Upper lobe of left lung (tissue), 6 donors: ENCODE measurements at regions not wholly inside any gene's neighbourhood (a gene's known extent, or its start where the extent isn't known, plus 50 kb on each side); places are given as distances from the start of the nearest gene placed in this dataset.

Experiments
- ATAC-seq, 2 donors: fragments of 200-7000 bp; cut with Tn5 transposase; one replicate each; pipeline ENCODE4 v1.9.1; 2022; ENCODE audit warnings: mild to moderate bottlenecking in 2 of 2, moderate library complexity in 2 of 2; ENCODE audit not compliant: low FRiP score in 2 of 2
- DNase-seq, 2 donors: peaks; one replicate each; pipeline ENCODE4 v3.0.0-alpha.2; 2019 to 2020
- H3K27ac ChIP-seq, 4 donors: fragments of 200-600 bp; sonication (generic); one replicate each; pipeline ENCODE4 v1.5.1; 2016 to 2019
- H3K27me3 ChIP-seq, 4 donors: fragments of 200-600 bp; sonication (generic); one replicate each; pipeline ENCODE4 v1.5.1; 2017 to 2019
- H3K36me3 ChIP-seq, 4 donors: fragments of 200-600 bp; sonication (generic); one replicate each; pipeline ENCODE4 v1.5.1; 2016 to 2019
- H3K4me1 ChIP-seq, 4 donors: fragments of 200-600 bp; sonication (generic); one replicate each; pipeline ENCODE4 v1.5.1; 2018 to 2019
- H3K4me3 ChIP-seq, 4 donors: fragments of 200-600 bp; sonication (generic); one replicate each; pipeline ENCODE4 v1.5.1; 2017 to 2019; ENCODE audit warnings: mild to moderate bottlenecking in 2 of 4, moderate library complexity in 1 of 4
- H3K9me3 ChIP-seq, 4 donors: fragments of 200-600 bp; sonication (generic); one replicate each; pipeline ENCODE4 v1.5.1; 2018 to 2019
- EP300 ChIP-seq, 4 donors: sonication (generic); formaldehyde crosslinking; IDR thresholded peaks; one replicate each; pipeline ENCODE4 v1.5.1; 2017; ENCODE audit warnings: antibody characterized with exemption in 4 of 4, control low read depth in 2 of 4
- POLR2A ChIP-seq, 4 donors: fragments of 450-650 bp; IDR thresholded peaks; one replicate each; pipeline ENCODE4 v1.5.1; 2016 to 2017; ENCODE audit warnings: antibody characterized with exemption in 4 of 4, mild to moderate bottlenecking in 2 of 4
- POLR2AphosphoS5 ChIP-seq, 2 donors: sonication (generic); formaldehyde crosslinking; IDR thresholded peaks; one replicate each; pipeline ENCODE4 v1.5.1; 2017; ENCODE audit warnings: antibody characterized with exemption in 2 of 2
- WGBS, 2 donors: methylation state at CpG; one replicate each; pipeline ENCODE4 v1.1.5; 2017 to 2018; 5-methylcytosine and 5-hydroxymethylcytosine counted together
- TF ChIP-seq, protein P1 (sequence below), 6 experiments: fragments of 450-650 bp in 4 of 6; fragments of 200-600 bp in 2 of 6; sonication (generic) in 2 of 6; IDR thresholded peaks; one replicate each; pipeline ENCODE4 v1.5.1; 2016 to 2019; ENCODE audit warnings: antibody characterized with exemption in 6 of 6
- donor health status: DM: no; HTN: no; CAD: no; lungs with moderate emphysema.
- donor health status: DM: no; HTN: yes; CAD: no; lungs with severe emphysema.

DNA sequence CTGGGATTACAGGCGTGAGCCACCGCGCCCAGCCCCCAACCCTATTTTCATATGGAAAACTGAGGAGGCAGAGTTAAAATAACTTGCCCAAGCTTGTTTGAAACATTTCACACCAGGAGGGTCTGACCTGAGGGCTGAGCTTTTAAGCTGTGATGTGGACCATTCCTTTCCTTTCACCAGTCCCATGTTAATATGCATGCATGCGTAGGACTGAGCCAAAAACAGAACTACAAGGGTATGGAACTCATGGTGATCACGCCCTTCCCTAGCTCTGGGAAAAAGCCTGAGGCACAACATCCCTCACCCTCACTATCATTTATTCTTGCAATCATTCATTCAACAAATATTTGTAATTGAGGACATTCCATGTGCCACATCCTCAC lies 87.4 kb upstream of the FAM169A start:
- no peak overlapping the region for H3K4me3 ChIP-seq
- DNase-seq: no peak
- peaks cover 0 to 3% (median 0%) of the 10 kb centered on the region in 4 donors for H3K4me1 ChIP-seq
- 91 to 97% methylated on average over 5 of the region's 5 CpGs for WGBS, 2 donors
- ATAC-seq: no peak
- TF ChIP-seq, protein P1, sequence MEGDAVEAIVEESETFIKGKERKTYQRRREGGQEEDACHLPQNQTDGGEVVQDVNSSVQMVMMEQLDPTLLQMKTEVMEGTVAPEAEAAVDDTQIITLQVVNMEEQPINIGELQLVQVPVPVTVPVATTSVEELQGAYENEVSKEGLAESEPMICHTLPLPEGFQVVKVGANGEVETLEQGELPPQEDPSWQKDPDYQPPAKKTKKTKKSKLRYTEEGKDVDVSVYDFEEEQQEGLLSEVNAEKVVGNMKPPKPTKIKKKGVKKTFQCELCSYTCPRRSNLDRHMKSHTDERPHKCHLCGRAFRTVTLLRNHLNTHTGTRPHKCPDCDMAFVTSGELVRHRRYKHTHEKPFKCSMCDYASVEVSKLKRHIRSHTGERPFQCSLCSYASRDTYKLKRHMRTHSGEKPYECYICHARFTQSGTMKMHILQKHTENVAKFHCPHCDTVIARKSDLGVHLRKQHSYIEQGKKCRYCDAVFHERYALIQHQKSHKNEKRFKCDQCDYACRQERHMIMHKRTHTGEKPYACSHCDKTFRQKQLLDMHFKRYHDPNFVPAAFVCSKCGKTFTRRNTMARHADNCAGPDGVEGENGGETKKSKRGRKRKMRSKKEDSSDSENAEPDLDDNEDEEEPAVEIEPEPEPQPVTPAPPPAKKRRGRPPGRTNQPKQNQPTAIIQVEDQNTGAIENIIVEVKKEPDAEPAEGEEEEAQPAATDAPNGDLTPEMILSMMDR (IDR thresholded peaks at IDR 0.05): no peak
- TF ChIP-seq POLR2AphosphoS5 (IDR thresholded peaks at IDR 0.05): no peak
- no peak for TF ChIP-seq POLR2A (IDR thresholded peaks at IDR 0.05)
- no peak for TF ChIP-seq EP300 (IDR thresholded peaks at IDR 0.05)
- no peaks in the 10 kb centered on the region for H3K27me3 ChIP-seq
- H3K36me3 ChIP-seq: no peaks in the 10 kb centered on the region
- no peaks in the 10 kb centered on the region for H3K9me3 ChIP-seq
- H3K27ac ChIP-seq: no peak overlapping the region

DNA sequence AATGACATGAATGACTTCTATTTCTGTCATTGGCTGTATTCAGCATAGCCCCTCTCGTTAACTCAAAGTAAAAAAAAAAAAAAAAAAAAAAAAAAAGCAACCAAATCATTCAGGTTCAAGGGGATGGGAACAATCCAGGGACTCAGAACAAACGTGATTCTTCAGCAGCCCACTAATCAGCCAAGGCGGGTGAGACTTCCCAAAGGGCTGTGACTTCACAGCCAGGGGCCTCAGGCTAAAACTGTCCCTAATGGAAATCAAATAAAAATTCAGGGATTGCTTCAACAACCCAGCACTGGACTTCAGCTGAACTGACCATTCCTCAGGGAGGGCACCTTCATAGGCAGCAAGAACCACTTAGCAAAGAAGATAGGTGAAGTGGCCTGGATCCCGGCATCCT lies 86.2 kb upstream of the FAM169A start:
- no peak for ATAC-seq
- 52 to 72% methylated on average over 4 of the region's 4 CpGs for WGBS, 2 donors
- no peaks in the 10 kb centered on the region for H3K9me3 ChIP-seq
- no peak for TF ChIP-seq EP300 (IDR thresholded peaks at IDR 0.05)
- no peak for TF ChIP-seq POLR2AphosphoS5 (IDR thresholded peaks at IDR 0.05)
- TF ChIP-seq POLR2A (IDR thresholded peaks at IDR 0.05): no peak
- TF ChIP-seq, protein P1 (IDR thresholded peaks at IDR 0.05): no peak
- no peak overlapping the region for H3K4me3 ChIP-seq
- no peak for DNase-seq
- H3K27ac ChIP-seq: no peak overlapping the region
- H3K27me3 ChIP-seq: no peaks in the 10 kb centered on the region
- no peaks in the 10 kb centered on the region for H3K36me3 ChIP-seq
- H3K4me1 ChIP-seq: peaks cover 0 to 8% (median 2%) of the 10 kb centered on the region in 4 donors

DNA sequence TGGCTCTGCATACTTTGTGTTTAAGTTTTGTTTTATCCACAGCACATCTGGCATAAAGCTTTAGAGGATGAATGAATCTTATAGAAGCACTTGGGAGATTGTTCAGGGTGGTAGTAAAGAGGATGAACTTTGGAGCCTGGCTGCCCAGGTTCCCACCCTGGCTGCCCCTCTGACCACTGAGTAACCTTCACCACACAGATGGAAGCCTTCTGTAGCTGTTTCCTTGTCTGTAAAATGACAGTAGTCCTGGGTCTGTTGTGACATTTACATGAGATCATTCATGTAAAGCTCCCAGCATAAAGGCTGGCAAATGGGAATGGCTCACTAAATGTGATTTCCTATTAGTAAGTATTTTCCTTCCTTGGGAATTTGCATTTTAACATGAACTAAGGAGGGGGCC lies 85.7 kb upstream of the FAM169A start:
- Histone ChIP-seq H3K4me3 (no peak overlapping the region), H3K9me3 (no peaks in the 10 kb centered on the region), H3K27me3 (no peaks in the 10 kb centered on the region), H3K27ac (no peak overlapping the region), H3K4me1 (peaks cover 0 to 8% (median 2%) of the 10 kb centered on the region in 4 donors), H3K36me3 (no peaks in the 10 kb centered on the region)
- DNase-seq (no peak), ATAC-seq (no peak)
- TF ChIP-seq, protein P1 (IDR thresholded peaks at IDR 0.05): no peak
- no peak for TF ChIP-seq POLR2AphosphoS5 (IDR thresholded peaks at IDR 0.05)
- TF ChIP-seq POLR2A (IDR thresholded peaks at IDR 0.05): no peak
- no peak for TF ChIP-seq EP300 (IDR thresholded peaks at IDR 0.05)

DNA sequence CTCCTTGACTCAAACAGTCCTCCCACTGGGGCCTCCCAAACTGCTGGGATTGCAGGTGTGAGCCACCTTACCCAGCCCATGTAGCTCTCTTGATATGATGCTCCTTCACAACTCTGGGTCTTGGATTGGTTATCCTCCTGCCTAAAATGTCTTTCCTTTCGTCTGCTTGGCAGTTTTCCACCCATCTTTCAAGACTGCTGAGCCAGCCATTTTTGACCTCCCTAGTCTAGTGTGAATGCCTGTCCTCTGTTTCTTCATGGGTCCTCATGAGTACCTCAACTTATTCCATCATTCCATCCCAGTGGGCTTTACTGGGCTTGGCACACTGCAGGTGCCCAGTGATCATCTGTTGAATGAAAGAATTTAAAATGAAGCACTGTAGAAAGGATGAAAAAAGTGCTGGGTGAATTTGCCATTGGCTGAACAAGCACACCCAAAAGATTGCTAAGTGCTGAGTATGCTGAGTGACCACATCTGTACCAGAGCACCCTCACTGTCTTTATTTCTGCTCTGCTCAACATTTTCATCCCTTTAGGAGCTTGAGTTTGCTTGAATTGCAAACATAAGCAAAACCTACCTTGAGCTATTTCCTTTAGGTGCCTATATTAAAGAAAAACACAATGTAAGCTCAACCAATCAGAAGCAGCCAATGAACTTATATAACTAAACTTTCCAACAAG lies 84.8 kb upstream of the FAM169A start:
- Histone ChIP-seq H3K27me3 (no peaks in the 10 kb centered on the region), H3K4me3 (no peak overlapping the region), H3K4me1 (peaks cover 0 to 8% (median 2%) of the 10 kb centered on the region in 4 donors), H3K9me3 (no peaks in the 10 kb centered on the region), H3K36me3 (no peaks in the 10 kb centered on the region), H3K27ac (no peak overlapping the region)
- no peak for TF ChIP-seq EP300 (IDR thresholded peaks at IDR 0.05)
- no peak for TF ChIP-seq POLR2A (IDR thresholded peaks at IDR 0.05)
- TF ChIP-seq POLR2AphosphoS5 (IDR thresholded peaks at IDR 0.05): no peak
- TF ChIP-seq, protein P1 (IDR thresholded peaks at IDR 0.05): no peak
- DNase-seq (no peak), ATAC-seq (no peak)
- 81 to 82% methylated on average over 1 of the region's 1 CpG for WGBS, 2 donors

DNA sequence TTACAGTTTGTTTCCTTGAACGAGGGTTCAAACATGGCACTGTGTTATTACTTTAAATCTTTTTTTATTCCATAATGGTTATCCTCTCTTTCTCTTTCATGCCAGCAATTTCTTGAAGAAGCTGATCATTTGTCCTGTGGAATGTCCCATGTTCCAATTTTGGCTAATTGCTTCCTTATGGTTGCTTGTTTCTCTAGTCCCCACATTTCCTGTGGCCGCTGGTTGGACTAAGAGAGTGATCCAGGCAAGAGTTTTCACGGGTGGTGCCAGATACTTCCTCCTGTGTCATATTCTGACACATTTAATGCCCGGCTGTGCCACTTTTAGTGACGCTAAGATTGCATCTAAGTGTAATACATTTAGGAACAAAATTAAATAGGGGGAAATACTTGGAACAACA lies 83.8 kb upstream of the FAM169A start:
- 55 to 60% methylated on average over 5 of the region's 5 CpGs for WGBS, 2 donors
- ATAC-seq (no peak), DNase-seq (no peak)
- no peak overlapping the region for H3K4me3 ChIP-seq
- H3K36me3 ChIP-seq: no peaks in the 10 kb centered on the region
- TF ChIP-seq POLR2A (IDR thresholded peaks at IDR 0.05): no peak
- no peak overlapping the region for H3K27ac ChIP-seq
- H3K4me1 ChIP-seq: peaks cover 0 to 8% (median 2%) of the 10 kb centered on the region in 4 donors
- no peaks in the 10 kb centered on the region for H3K9me3 ChIP-seq
- H3K27me3 ChIP-seq: no peaks in the 10 kb centered on the region
